GM23248 (cell line): ENCODE measurements at regions not wholly inside any gene's neighbourhood (a gene's known extent, or its start where the extent isn't known, plus 50 kb on each side); places are given as distances from the start of the nearest gene placed in this dataset.

Source experiments
- EZH2 ChIP-seq: fragments of 200-600 bp; sonication (generic); IDR thresholded peaks from 2 replicates; pipeline ENCODE4 v1.6.1; 2018; ENCODE audit warnings: antibody characterized with exemption, mild to moderate bottlenecking; ENCODE audit not compliant: insufficient read depth, poor library complexity, severe bottlenecking
- EZH2phosphoT487 ChIP-seq: fragments of 200-600 bp; sonication (generic); IDR thresholded peaks from 2 replicates; pipeline ENCODE4 v1.6.1; 2018; ENCODE audit warnings: antibody characterized with exemption, moderate library complexity, mild to moderate bottlenecking, low read depth; ENCODE audit not compliant: insufficient read depth

DNA sequence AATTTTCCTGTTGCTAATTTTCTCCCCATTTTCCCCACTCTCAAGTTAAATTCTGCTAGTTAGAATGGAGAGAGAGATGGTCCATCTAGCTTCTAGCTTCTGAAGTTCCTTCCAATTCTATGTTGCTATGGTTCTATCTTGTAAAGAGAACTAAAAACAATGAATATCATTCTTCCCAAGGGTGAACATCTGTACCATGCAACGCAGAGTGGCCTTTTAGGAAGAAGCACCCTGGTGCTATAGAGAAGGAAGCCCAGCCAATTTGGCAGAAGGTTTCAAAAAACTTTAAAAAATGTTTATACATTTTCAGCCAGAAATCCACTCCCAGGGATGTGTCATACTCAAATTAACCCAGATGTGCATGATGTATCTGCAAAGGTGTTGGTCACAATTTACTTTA lies 149.1 kb downstream of the SEMA6D start:
- no peak for TF ChIP-seq EZH2
- no peak for TF ChIP-seq EZH2phosphoT487
